CD4-positive, alpha-beta T cell treated with Interleukin-2 at 100 ng/mL for 4 hours (primary cell): ENCODE measurements at regions not wholly inside any gene's neighbourhood (a gene's known extent, or its start where the extent isn't known, plus 50 kb on each side); places are given as distances from the start of the nearest gene placed in this dataset.

Source experiments
- DNase-seq: peaks from one replicate; pipeline ENCODE4 v3.0.0-alpha.2; 2020; ENCODE audit warnings: low spot score

- no peak for DNase-seq
Observed at GRCh38 chr2:200137691-200138090, 168.8 kb upstream of the SPATS2L start.

- no peak for DNase-seq
Observed at GRCh38 chr2:200138391-200139124, 167.9 kb upstream of the SPATS2L start.

- DNase-seq = no peak
Observed at GRCh38 chr2:200144571-200144970, 161.9 kb upstream of the SPATS2L start.

GRCh38 chr2:200146501-200146900 lies 160.0 kb upstream of the SPATS2L start:
- no peak for DNase-seq

GRCh38 chr2:200147371-200147770 lies 159.1 kb upstream of the SPATS2L start:
- DNase-seq = no peak

- no peak for DNase-seq
Observed at GRCh38 chr2:200148366-200148765, 158.1 kb upstream of the SPATS2L start.

GRCh38 chr2:200150411-200151086 lies 155.9 kb upstream of the SPATS2L start:
- DNase-seq = no peak

GRCh38 chr2:200155652-200156051 lies 150.8 kb upstream of the SPATS2L start:
- no peak for DNase-seq

GRCh38 chr2:200156166-200156835 lies 150.2 kb upstream of the SPATS2L start:
- no peak for DNase-seq

- DNase-seq = no peak
Observed at GRCh38 chr2:200158647-200159356, 147.7 kb upstream of the SPATS2L start.

GRCh38 chr2:200159357-200159707 lies 147.2 kb upstream of the SPATS2L start:
- DNase-seq = no peak

- DNase-seq = no peak
Observed at GRCh38 chr2:200159829-200160781, 146.4 kb upstream of the SPATS2L start.

GRCh38 chr2:200161458-200161857 lies 145.0 kb upstream of the SPATS2L start:
- DNase-seq = no peak

GRCh38 chr2:200165687-200166086 lies 140.8 kb upstream of the SPATS2L start:
- no peak for DNase-seq

GRCh38 chr2:200168641-200169555 lies 137.6 kb upstream of the SPATS2L start:
- no peak for DNase-seq

GRCh38 chr2:200170221-200170620 lies 136.3 kb upstream of the SPATS2L start:
- DNase-seq = no peak

- DNase-seq = no peak
Observed at GRCh38 chr2:200171731-200172482, 134.6 kb upstream of the SPATS2L start.

- no peak for DNase-seq
Observed at GRCh38 chr2:200172521-200172920, 134.0 kb upstream of the SPATS2L start.

GRCh38 chr2:200172944-200173581 lies 133.4 kb upstream of the SPATS2L start:
- no peak for DNase-seq
